Amniotic epithelial cell (primary cell): ENCODE measurements at regions not wholly inside any gene's neighbourhood (a gene's known extent, or its start where the extent isn't known, plus 50 kb on each side); places are given as distances from the start of the nearest gene placed in this dataset.

ENCODE experiments used
- DNase-seq: peaks from one replicate; pipeline ENCODE4 v3.0.0-alpha.2; 2010; ENCODE audit warnings: low read depth

DNA sequence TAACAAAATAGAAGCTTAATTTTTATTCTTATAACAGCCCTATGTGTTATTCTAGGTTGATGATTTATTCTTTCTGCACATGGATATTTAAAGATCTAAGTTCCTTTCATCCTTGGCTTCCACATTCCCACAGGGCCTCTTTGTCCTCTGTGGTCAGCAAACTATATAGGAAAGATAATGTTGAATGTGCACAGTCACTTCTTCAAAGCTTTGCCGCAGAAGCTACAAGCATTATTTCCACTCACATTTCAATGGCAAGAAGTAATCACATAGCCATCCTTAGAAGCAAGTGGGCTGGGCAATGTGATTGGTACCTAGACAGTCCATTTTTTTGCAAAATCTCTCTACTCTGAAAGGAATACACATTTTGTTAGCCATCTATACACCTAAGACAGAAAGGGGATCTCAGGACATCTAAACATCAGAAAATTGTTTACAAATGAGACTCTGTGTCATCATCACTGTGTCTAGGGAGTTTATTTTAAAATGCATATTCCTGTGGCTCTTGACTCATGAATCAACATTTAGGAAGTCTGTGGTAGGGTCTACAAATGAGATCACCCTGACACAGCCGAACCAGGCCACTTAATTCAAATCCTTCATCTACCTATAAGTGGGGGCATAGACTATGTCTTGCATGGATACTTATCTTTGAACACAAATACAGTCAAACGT, 1060.5 kb downstream of the XPNPEP1 start:
- DNase-seq, result peak; percentile 40

DNA sequence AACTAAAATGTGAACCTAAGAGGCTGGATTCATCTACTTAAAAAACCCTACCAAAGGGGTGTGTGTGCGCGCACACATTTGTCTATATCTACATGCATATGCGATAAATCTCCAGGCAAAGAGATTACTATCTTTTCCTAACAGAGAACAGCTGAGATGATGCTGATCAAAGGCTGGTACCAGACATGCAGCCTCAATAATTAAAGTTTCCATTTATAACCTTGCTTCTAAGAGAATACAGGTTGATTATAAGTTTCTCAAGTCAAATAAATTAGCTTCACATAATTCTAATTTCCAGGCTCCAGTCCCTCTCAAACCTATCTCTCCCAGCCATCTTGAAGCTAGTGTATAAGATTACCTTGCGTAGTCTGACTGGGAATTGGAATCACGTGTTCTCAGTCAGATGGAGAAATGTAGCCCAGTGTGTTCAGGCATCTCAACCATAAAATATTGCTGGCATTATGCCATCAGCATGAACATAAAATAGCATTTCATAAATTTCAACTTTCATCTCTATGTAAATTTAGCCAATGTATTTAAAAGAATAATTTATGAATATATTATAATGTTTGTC, 1062.0 kb downstream of the XPNPEP1 start:
- DNase-seq, result no peak

GRCh38 chr10:108852211-108852610, 1071.1 kb downstream of the XPNPEP1 start:
- DNase-seq, result no peak

DNA sequence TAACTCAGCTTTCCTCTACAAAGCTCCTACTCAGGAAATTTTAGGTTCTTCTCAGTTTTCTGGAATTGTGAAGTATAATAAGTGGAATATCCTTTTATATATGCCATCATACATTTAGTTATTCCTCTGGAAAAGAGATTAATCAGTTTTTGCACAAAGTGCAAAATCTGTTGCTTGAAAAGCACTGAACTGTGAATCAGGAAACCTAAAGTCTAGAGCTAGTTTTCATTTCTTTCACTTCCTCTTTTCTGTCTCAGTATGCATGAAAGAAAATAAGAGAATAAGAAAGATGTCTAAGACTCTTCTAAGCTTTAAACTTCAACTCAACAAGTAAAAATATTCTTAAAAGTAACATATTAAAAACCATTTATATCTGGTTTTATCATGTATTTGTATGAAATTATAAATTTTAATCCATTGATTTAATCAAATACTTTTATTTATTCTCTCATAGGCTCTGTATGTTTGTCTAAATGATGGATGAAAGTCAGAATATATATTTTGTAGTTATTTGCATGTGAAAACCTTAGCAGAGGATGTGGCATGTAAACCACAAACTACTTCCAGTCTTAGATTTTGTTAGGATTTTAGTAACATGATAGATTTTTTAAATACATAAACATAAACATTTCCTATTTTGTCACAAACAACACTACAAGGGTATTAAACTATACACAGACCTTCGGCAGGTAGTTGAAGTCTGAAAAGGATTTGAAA, 1073.0 kb downstream of the XPNPEP1 start:
- DNase-seq, result no peak

- peak; percentile 7 for DNase-seq
Measured at GRCh38 chr10:108849688-108850087, 1073.6 kb downstream of the XPNPEP1 start.

GRCh38 chr10:108849186-108849585, 1074.1 kb downstream of the XPNPEP1 start:
- peak; percentile 76 for DNase-seq

- peak; percentile 10 for DNase-seq
Measured at GRCh38 chr10:108848046-108848445, 1075.3 kb downstream of the XPNPEP1 start.

DNA sequence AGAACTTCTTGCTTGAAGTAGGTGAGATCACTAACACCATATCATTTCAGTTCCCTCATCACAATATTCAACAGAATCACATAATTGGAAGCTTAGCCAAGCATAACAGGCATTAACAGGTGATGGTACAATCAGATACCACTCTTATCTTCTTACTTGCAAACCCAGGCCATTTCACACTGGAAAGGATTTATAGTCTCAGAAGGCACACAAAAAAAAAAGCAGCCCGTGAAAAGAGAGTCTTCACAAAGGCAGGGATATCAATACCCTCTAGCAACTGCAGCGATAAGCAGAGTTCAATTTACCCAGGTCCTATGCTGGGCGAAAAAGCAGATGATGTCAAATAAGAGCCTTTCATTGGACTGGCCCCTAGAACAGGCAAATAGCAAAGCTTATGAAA, 1082.4 kb downstream of the XPNPEP1 start:
- no peak for DNase-seq

DNA sequence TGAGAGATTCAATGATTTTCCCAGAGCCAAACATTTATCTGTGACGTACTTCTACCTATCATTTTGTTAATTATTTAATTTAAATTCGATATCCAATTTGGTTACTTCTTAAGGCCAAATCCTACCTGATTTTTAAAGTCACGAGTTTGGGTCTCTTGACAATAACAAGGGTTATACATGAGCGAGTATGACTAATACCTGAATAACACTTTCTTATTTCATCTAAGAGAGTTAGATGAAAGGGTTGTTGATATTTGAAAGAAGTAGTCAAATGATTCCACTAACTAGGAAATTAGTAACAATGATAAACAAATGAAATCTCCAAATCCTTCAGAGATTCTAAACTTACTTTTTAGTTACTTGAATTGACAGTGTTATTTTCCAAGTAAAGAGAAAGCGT, 1086.9 kb downstream of the XPNPEP1 start:
- DNase-seq, result no peak

- no peak for DNase-seq
Measured at GRCh38 chr10:108822026-108822425, 1101.3 kb downstream of the XPNPEP1 start.

- DNase-seq, result no peak
Measured at GRCh38 chr10:108819302-108819701, 1104.0 kb downstream of the XPNPEP1 start.

DNA sequence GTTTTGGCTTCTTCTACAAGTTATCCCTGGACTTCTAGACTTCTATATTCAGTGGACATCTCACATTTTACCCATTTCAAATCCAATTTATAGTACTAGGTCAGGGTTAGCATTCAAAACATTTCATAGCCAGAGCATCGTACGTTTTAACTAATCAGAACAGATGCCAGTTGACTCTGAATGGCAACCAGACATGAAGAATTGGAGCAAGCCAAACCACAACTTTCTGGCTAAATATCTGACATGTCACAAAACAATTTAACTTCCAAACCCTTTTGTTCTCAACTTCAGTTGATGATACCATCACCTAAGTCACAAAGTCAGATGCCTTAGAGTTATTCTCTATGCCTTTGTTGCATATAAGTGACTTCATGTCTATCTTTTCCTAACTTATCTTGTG, 1105.7 kb downstream of the XPNPEP1 start:
- no peak for DNase-seq

GRCh38 chr10:108817135-108817534, 1106.2 kb downstream of the XPNPEP1 start:
- no peak for DNase-seq

DNA sequence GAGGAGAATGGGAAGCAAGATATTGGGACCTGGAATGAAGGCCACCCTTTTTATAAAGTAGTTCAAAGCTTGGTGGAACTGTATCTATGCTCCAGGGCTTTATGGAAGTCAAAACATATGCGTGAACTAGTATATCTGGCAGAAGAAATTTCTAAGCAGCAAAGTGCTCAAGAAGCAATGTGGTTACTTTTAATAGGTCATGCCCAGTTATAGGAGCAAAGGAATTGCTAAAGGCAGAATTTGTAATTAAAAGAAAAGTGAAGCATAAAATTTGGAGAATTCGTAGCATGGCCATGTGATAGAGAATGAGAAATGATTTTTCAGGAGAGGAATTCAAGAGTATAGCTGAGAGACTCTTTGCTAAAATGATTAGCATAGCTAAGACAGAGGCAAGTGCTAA, 1110.4 kb downstream of the XPNPEP1 start:
- DNase-seq, result no peak

DNA sequence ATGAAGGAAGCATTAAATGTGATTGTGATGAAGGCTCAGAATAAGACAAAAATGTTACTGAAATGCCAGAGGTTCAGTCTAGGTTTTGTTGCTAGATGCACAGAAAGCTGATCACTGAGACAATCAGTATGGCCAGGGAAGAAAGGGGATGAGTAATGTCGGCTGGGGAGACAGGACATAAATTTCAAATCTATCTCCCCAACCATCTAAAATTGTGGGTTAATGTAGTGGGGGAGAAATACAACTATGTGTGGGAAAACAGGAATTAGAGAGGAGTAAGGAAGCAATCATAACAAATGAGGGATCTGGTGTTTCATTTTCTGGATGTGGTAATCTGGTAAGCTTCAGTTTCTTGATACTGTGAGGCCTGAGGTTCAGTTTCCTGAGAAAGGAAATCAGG, 1111.0 kb downstream of the XPNPEP1 start:
- peak; percentile 42 for DNase-seq

DNA sequence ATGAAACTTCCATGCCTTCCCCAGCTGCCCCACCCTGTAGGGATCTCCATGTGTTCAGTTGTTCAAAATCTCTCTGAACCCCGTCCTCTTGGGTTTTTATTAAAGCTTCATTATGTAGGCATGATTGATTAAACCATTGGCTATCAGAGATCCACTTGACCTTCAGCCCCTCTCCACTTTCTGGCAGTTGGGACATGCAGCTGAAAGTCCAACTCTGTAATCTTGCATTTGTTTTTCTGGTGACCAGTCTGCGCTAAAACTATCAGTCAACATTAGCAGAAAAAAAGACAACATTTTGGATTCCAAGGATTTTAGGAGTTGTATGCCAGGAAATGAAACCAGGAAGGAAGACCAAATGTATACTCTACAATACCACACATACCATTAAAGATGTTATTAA, 1115.1 kb downstream of the XPNPEP1 start:
- no peak for DNase-seq

GRCh38 chr10:108801775-108802517, 1121.4 kb downstream of the XPNPEP1 start:
- DNase-seq, result peak; percentile 85

- no peak for DNase-seq
Measured at GRCh38 chr10:108801220-108801619, 1122.1 kb downstream of the XPNPEP1 start.

- DNase-seq, result no peak
Measured at GRCh38 chr10:108797573-108797972, 1125.7 kb downstream of the XPNPEP1 start.

DNA sequence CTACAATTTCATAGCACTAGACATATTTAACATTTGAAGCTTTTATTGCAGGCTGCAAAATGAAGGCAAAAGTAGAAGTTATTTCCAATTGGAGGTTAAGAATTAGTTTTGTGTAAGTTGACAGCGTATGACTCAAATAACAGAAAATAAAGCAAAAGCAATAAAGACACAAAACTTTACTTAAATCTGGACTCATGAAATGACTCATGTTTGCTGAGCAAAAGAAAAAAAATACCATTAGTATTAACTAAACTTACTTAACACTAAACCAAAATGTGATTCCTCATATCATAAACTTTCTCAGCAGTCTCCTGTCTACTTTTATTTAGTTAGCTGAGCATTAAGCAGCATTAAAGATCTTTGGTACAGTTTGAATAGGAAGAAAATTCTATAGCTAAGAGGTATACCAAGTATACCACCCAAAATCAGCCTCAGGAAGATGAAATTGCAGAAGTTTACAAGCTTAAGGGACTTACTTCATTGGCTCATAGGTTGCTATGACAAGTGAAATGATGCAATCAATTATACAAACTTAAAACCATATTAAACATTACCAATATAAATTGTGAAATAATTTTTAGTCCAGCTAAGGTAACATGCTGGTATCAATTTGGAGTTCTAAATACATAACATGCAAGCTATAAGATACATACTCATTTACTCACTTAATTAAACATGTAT, 1131.4 kb downstream of the XPNPEP1 start:
- no peak for DNase-seq

DNA sequence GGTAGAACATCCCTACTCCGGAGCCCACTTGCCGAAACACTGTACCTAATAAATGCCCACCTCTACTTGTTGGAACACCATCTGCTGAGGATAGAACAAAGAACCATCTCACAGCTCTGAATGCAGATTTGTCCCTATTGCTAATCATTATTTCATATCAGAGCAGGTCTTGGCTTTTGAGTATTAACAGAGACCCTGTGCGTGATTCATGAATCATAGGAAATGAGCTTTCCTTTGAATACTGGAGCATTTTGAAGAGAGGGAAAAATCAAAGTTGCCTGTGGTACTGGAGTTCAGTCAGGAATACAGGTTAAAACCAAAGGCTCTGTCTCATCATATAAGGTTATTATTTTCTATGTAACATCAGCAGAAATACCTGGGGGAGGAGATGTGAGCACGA, 1132.3 kb downstream of the XPNPEP1 start:
- DNase-seq, result no peak

DNA sequence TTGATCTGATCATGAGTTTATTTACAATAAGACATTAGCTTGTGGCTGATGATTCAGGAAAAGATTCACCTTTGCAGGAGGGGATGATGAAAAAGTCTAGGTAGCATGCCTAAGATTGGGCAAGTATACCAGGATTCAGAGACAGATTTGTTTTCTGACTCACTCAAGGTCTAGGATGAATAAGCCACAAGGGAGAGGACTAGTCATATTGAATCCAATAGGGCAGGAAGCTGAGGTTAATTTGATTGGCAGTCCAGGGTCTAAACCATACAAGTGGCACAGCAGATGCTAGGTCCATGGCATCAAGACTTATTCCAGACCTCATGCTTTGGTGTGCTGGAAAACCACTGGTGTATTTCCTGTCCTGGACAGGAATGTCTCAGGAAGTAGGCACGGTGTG, 1133.4 kb downstream of the XPNPEP1 start:
- DNase-seq, result peak; percentile 86
